Endodermal cell (in vitro differentiated cells): ENCODE measurements at regions not wholly inside any gene's neighbourhood (a gene's known extent, or its start where the extent isn't known, plus 50 kb on each side); places are given as distances from the start of the nearest gene placed in this dataset.

Experiments
- DNase-seq: peaks from one replicate; pipeline ENCODE4 v3.0.0-alpha.2; 2017
- H3K27ac ChIP-seq: 2 replicates; pipeline ENCODE4 v1.5.1; 2013; ENCODE audit warnings: mild to moderate bottlenecking, low read depth, low read length, moderate library complexity
- H3K27me3 ChIP-seq: 2 replicates; pipeline ENCODE4 v1.6.1; 2013; ENCODE audit warnings: mild to moderate bottlenecking, low read length, moderate library complexity; ENCODE audit not compliant: insufficient read depth, control insufficient read depth, poor library complexity, severe bottlenecking
- H3K36me3 ChIP-seq: 2 replicates; pipeline ENCODE4 v1.7.0; 2013; ENCODE audit warnings: mild to moderate bottlenecking, low read length, moderate library complexity; ENCODE audit not compliant: control insufficient read depth, insufficient read depth
- H3K4me1 ChIP-seq: one replicate; pipeline ENCODE4 v1.7.0; 2013; ENCODE audit warnings: low read length; ENCODE audit not compliant: control insufficient read depth, insufficient read depth
- H3K4me3 ChIP-seq: 2 replicates; pipeline ENCODE4 v1.5.1; 2013; ENCODE audit warnings: mild to moderate bottlenecking, low read length, moderate library complexity
- H3K9ac ChIP-seq: 2 replicates; pipeline ENCODE4 v1.6.1; 2013; ENCODE audit warnings: mild to moderate bottlenecking, low read length, moderate library complexity; ENCODE audit not compliant: poor library complexity, severe bottlenecking; ENCODE audit errors: extremely low read depth
- H3K9me3 ChIP-seq: 2 replicates; pipeline ENCODE4 v1.6.1; 2013; ENCODE audit warnings: mild to moderate bottlenecking, low read length, moderate library complexity; ENCODE audit not compliant: control insufficient read depth
- H3K27ac Mint-ChIP-seq: 2 replicates; pipeline ENCODE4 v1.8.0; 2020; ENCODE audit warnings: mixed read lengths
- H3K27me3 Mint-ChIP-seq: 2 replicates; pipeline ENCODE4 v1.8.0; 2021; ENCODE audit warnings: mild to moderate bottlenecking, mixed read lengths; ENCODE audit not compliant: insufficient read depth
- H3K36me3 Mint-ChIP-seq: 2 replicates; pipeline ENCODE4 v1.8.0; 2020; ENCODE audit warnings: low read depth, mixed read lengths
- H3K4me1 Mint-ChIP-seq: 2 replicates; pipeline ENCODE4 v1.8.0; 2020; ENCODE audit warnings: mixed read lengths
- H3K4me3 Mint-ChIP-seq: 2 replicates; pipeline ENCODE4 v1.8.0; 2020; ENCODE audit warnings: mild to moderate bottlenecking, moderate library complexity, mixed read lengths
- H3K9me3 Mint-ChIP-seq: 2 replicates; pipeline ENCODE4 v1.8.0; 2020; ENCODE audit warnings: mild to moderate bottlenecking, mixed read lengths
- CTCF ChIP-seq: fragments of 200-600 bp; sonication (generic); conservative IDR thresholded peaks from 2 replicates; pipeline ENCODE4 v1.5.0; 2021; ENCODE audit warnings: antibody characterized with exemption, mild to moderate bottlenecking
- WGBS, 2 experiments: methylation state at CpG; one replicate each; pipeline versions ENCODE4 v1.1.5 to v1.1.7; 2013; ENCODE audit warnings: missing lambda C conversion rate in 2 of 2, mixed read lengths in 1 of 2; ENCODE audit not compliant: insufficient coverage in 1 of 2, insufficient read length in 1 of 2; 5-methylcytosine and 5-hydroxymethylcytosine counted together

GRCh38 chr6:91879386-91879995, 1292.6 kb upstream of the MAP3K7 start:
- Histone ChIP-seq H3K4me1 (no peaks in the 10 kb centered on the region), H3K9ac (no peak overlapping the region), H3K4me3 (no peak overlapping the region), H3K27ac (no peak overlapping the region), H3K27me3 (no peaks in the 10 kb centered on the region), H3K36me3 (no peaks in the 10 kb centered on the region), H3K9me3 (no peaks in the 10 kb centered on the region)
- Mint-ChIP-seq H3K9me3 (peaks cover 1% of the 10 kb centered on the region), H3K27ac (no peak overlapping the region), H3K4me1 (no peaks in the 10 kb centered on the region), H3K36me3 (no peaks in the 10 kb centered on the region), H3K27me3 (no peaks in the 10 kb centered on the region), H3K4me3 (no peak overlapping the region)
- no peak for DNase-seq
- no peak for TF ChIP-seq CTCF
- 92 to 100% methylated on average over 1 to 6 of the region's 6 CpGs for WGBS, 2 experiments

- no peak for DNase-seq
- no peak for TF ChIP-seq CTCF
- Histone ChIP-seq H3K27me3 (no peaks in the 10 kb centered on the region), H3K27ac (no peak overlapping the region), H3K4me3 (no peak overlapping the region), H3K4me1 (no peaks in the 10 kb centered on the region), H3K36me3 (no peaks in the 10 kb centered on the region), H3K9me3 (no peaks in the 10 kb centered on the region), H3K9ac (no peak overlapping the region)
- Mint-ChIP-seq H3K4me1 (no peaks in the 10 kb centered on the region), H3K27me3 (no peaks in the 10 kb centered on the region), H3K9me3 (no peaks in the 10 kb centered on the region), H3K4me3 (no peak overlapping the region), H3K27ac (no peak overlapping the region), H3K36me3 (no peaks in the 10 kb centered on the region)
- 83% methylated on average over 1 of the region's 1 CpG; no CpG with 5 or more reads in 1 of the 2 experiments for WGBS, 2 experiments
Observed at GRCh38 chr6:91877994-91878393, 1291.1 kb upstream of the MAP3K7 start.

- TF ChIP-seq CTCF: no peak
- 86 to 92% methylated on average over 2 to 3 of the region's 3 CpGs for WGBS, 2 experiments
- H3K4me3 ChIP-seq: no peak overlapping the region
- no peak for DNase-seq
- H3K4me3 Mint-ChIP-seq: no peak overlapping the region
- no peak overlapping the region for H3K9ac ChIP-seq
- no peak overlapping the region for H3K27ac Mint-ChIP-seq
- H3K36me3 ChIP-seq: no peaks in the 10 kb centered on the region
- no peak overlapping the region for H3K27ac ChIP-seq
- no peaks in the 10 kb centered on the region for H3K4me1 ChIP-seq
- H3K4me1 Mint-ChIP-seq: no peaks in the 10 kb centered on the region
- no peaks in the 10 kb centered on the region for H3K36me3 Mint-ChIP-seq
- peaks cover 3% of the 10 kb centered on the region for H3K9me3 Mint-ChIP-seq
- no peaks in the 10 kb centered on the region for H3K27me3 ChIP-seq
- no peaks in the 10 kb centered on the region for H3K27me3 Mint-ChIP-seq
- H3K9me3 ChIP-seq: no peaks in the 10 kb centered on the region
Observed at GRCh38 chr6:91874971-91875370, 1288.1 kb upstream of the MAP3K7 start.
